ENCODE measurements at regions not wholly inside any gene's neighbourhood (a gene's known extent, or its start where the extent isn't known, plus 50 kb on each side); places are given as distances from the start of the nearest gene placed in this dataset.
"Not testable (repeated sequence)": the region's sequence is repeated elsewhere in the genome, so short reads cannot be mapped to it uniquely, and the experiment has no call there.

GRCh38 chr5:21125238-21125983 is 1137.4 kb upstream of the CDH18 start:
- DNase-seq (ENCODE audit: low spot score), result no peak
- intact Hi-C loops (cut with DNase I), result no loop called here

GRCh38 chr5:21121213-21121612 is 1133.2 kb upstream of the CDH18 start:
- intact Hi-C loops (cut with DNase I), result no loop called here
- no peak for DNase-seq (ENCODE audit: low spot score)

- intact Hi-C loops (cut with DNase I), result no loop called here
- DNase-seq (ENCODE audit: low spot score), result no peak
These were observed 1109.7 kb upstream of the CDH18 start for GRCh38 chr5:21097661-21098060.

GRCh38 chr5:21094619-21095018 is 1106.6 kb upstream of the CDH18 start:
- intact Hi-C loops (cut with DNase I), result no loop called here
- DNase-seq (ENCODE audit: low spot score), result no peak

- intact Hi-C loops (cut with DNase I), result no loop called here
These were observed 1099.8 kb upstream of the CDH18 start for GRCh38 chr5:21087766-21088165.

GRCh38 chr5:21085791-21086190 is 1097.8 kb upstream of the CDH18 start:
- intact Hi-C loops (cut with DNase I), result no loop called here

More at GRCh38 chr5:21087766-21088165, 1099.8 kb upstream of the CDH18 start:
- no peak for DNase-seq (ENCODE audit: low spot score)

GRCh38 chr5:21071986-21072385 is 1084.0 kb upstream of the CDH18 start:
- intact Hi-C loops (cut with DNase I), result no loop called here

More at GRCh38 chr5:21085791-21086190, 1097.8 kb upstream of the CDH18 start:
- DNase-seq (ENCODE audit: low spot score), result no peak

GRCh38 chr5:21071421-21071820 is 1083.4 kb upstream of the CDH18 start:
- intact Hi-C loops (cut with DNase I), result no loop called here
- no peak for DNase-seq (ENCODE audit: low spot score)

More at GRCh38 chr5:21071986-21072385, 1084.0 kb upstream of the CDH18 start:
- no peak for DNase-seq (ENCODE audit: low spot score)

GRCh38 chr5:21070858-21071257 is 1082.9 kb upstream of the CDH18 start:
- intact Hi-C loops (cut with DNase I), result no loop called here

GRCh38 chr5:21067724-21068123 is 1079.7 kb upstream of the CDH18 start:
- DNase-seq (ENCODE audit: low spot score), result no peak
- intact Hi-C loops (cut with DNase I), result no loop called here

More at GRCh38 chr5:21070858-21071257, 1082.9 kb upstream of the CDH18 start:
- no peak for DNase-seq (ENCODE audit: low spot score)

- DNase-seq (ENCODE audit: low spot score), result no peak
- intact Hi-C loops (cut with DNase I), result no loop called here
These were observed 1075.1 kb upstream of the CDH18 start for GRCh38 chr5:21063146-21063545.

- DNase-seq (ENCODE audit: low spot score), result no peak
- intact Hi-C loops (cut with DNase I), result no loop called here
These were observed 1070.3 kb upstream of the CDH18 start for GRCh38 chr5:21058289-21058688.

- no peak for DNase-seq (ENCODE audit: low spot score)
- intact Hi-C loops (cut with DNase I), result no loop called here
These were observed 1063.9 kb upstream of the CDH18 start for GRCh38 chr5:21051945-21052344.

GRCh38 chr5:21049901-21050300 is 1061.9 kb upstream of the CDH18 start:
- no peak for DNase-seq (ENCODE audit: low spot score)
- intact Hi-C loops (cut with DNase I), result no loop called here

GRCh38 chr5:21030981-21031380 is 1043.0 kb upstream of the CDH18 start:
- intact Hi-C loops (cut with DNase I), result no loop called here
- no peak for DNase-seq (ENCODE audit: low spot score)

GRCh38 chr5:21024966-21025365 is 1037.0 kb upstream of the CDH18 start:
- no peak for DNase-seq (ENCODE audit: low spot score)
- intact Hi-C loops (cut with DNase I), result no loop called here

- no peak for DNase-seq (ENCODE audit: low spot score)
- intact Hi-C loops (cut with DNase I), result no loop called here
These were observed 1025.2 kb upstream of the CDH18 start for GRCh38 chr5:21013237-21013636.

- no peak for DNase-seq (ENCODE audit: low spot score)
- intact Hi-C loops (cut with DNase I), result no loop called here
These were observed 1019.8 kb upstream of the CDH18 start for GRCh38 chr5:21007781-21008180.

- intact Hi-C loops (cut with DNase I); DNase-seq (ENCODE audit: low spot score): not testable (repeated sequence)
These were observed 1000.9 kb upstream of the CDH18 start for GRCh38 chr5:20988933-20989332.

- no peak for DNase-seq (ENCODE audit: low spot score)
- intact Hi-C loops (cut with DNase I), result no loop called here
These were observed 997.8 kb upstream of the CDH18 start for GRCh38 chr5:20985754-20986153.

GRCh38 chr5:20974426-20974825 is 986.4 kb upstream of the CDH18 start:
- DNase-seq (ENCODE audit: low spot score), result no peak
- intact Hi-C loops (cut with DNase I), result no loop called here
